ENCODE measurements at regions not wholly inside any gene's neighbourhood (a gene's known extent, or its start where the extent isn't known, plus 50 kb on each side); places are given as distances from the start of the nearest gene placed in this dataset.

- H3K4me3 ChIP-seq (ENCODE audit: low read depth, low read length), result no peak overlapping the region
- TF ChIP-seq MAX (IDR thresholded peaks at IDR 0.05; ENCODE audit: low read depth, low read length) (no peak), MYC (IDR thresholded peaks at IDR 0.05; ENCODE audit: low read depth, low read length) (no peak), POLR2A (IDR thresholded peaks at IDR 0.05; ENCODE audit: extremely low read depth, insufficient read length) (no peak)
- TF ChIP-seq, protein P1, sequence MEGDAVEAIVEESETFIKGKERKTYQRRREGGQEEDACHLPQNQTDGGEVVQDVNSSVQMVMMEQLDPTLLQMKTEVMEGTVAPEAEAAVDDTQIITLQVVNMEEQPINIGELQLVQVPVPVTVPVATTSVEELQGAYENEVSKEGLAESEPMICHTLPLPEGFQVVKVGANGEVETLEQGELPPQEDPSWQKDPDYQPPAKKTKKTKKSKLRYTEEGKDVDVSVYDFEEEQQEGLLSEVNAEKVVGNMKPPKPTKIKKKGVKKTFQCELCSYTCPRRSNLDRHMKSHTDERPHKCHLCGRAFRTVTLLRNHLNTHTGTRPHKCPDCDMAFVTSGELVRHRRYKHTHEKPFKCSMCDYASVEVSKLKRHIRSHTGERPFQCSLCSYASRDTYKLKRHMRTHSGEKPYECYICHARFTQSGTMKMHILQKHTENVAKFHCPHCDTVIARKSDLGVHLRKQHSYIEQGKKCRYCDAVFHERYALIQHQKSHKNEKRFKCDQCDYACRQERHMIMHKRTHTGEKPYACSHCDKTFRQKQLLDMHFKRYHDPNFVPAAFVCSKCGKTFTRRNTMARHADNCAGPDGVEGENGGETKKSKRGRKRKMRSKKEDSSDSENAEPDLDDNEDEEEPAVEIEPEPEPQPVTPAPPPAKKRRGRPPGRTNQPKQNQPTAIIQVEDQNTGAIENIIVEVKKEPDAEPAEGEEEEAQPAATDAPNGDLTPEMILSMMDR (IDR thresholded peaks at IDR 0.05; ENCODE audit: low read depth, low read length), result no peak
- DNase-seq (ENCODE audit: low read depth), result peak; percentile 14
Measured at GRCh38 chr16:5971106-5971505, 873.5 kb upstream of the EEF2KMT start.

DNA sequence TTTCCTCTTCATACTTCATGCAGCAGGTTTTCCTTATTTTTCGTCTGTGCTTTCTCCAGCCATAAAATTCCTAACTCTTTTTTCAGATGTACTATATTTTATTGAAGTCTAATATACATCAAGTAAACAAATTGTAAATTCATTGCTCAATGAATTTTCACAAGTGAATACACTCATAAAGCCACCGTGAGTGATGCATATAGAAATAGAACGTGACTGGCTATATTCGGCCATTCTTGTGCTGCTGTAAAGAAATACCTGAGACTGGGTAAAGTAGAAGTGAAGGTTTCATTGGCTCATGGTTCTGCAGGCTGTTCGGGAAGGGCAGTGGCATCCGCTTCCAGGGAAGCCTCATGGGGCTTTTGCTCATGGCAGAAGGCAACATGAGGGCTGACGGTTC, 868.4 kb upstream of the EEF2KMT start:
- H3K4me3 ChIP-seq (ENCODE audit: low read depth, low read length), result no peak overlapping the region
- no peak for DNase-seq (ENCODE audit: low read depth)
- TF ChIP-seq, protein P1 (IDR thresholded peaks at IDR 0.05; ENCODE audit: low read depth, low read length), result no peak
- TF ChIP-seq POLR2A (IDR thresholded peaks at IDR 0.05; ENCODE audit: extremely low read depth, insufficient read length) (no peak), MYC (IDR thresholded peaks at IDR 0.05; ENCODE audit: low read depth, low read length) (no peak), MAX (IDR thresholded peaks at IDR 0.05; ENCODE audit: low read depth, low read length) (no peak)

GRCh38 chr16:5965321-5965720, 867.7 kb upstream of the EEF2KMT start:
- no peak overlapping the region for H3K4me3 ChIP-seq (ENCODE audit: low read depth, low read length)
- no peak for DNase-seq (ENCODE audit: low read depth)
- TF ChIP-seq MAX (IDR thresholded peaks at IDR 0.05; ENCODE audit: low read depth, low read length) (no peak), MYC (IDR thresholded peaks at IDR 0.05; ENCODE audit: low read depth, low read length) (no peak), POLR2A (IDR thresholded peaks at IDR 0.05; ENCODE audit: extremely low read depth, insufficient read length) (no peak)
- TF ChIP-seq, protein P1 (IDR thresholded peaks at IDR 0.05; ENCODE audit: low read depth, low read length), result no peak

DNA sequence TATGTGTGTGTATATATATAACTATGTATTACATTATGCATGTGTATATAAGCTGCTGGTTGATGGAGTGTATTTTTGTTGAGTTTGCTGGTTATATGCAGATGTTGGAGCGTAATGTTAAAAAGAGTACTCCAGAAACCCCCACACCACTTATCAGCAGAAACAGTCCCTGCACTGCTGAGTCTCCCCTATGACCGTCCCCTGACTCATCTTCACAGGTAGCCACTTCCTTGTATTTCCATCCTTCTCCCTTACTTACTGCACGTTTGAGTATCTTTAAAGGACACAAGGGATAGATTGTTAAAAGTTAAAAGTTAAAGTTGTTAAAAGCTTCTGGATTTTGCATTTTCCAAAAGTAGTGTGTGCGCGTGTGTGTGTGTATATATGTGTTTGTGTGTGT, 853.9 kb upstream of the EEF2KMT start:
- TF ChIP-seq POLR2A (IDR thresholded peaks at IDR 0.05; ENCODE audit: extremely low read depth, insufficient read length) (no peak), MAX (IDR thresholded peaks at IDR 0.05; ENCODE audit: low read depth, low read length) (no peak), MYC (IDR thresholded peaks at IDR 0.05; ENCODE audit: low read depth, low read length) (no peak)
- TF ChIP-seq, protein P1 (IDR thresholded peaks at IDR 0.05; ENCODE audit: low read depth, low read length), result no peak
- DNase-seq (ENCODE audit: low read depth), result no peak

DNA sequence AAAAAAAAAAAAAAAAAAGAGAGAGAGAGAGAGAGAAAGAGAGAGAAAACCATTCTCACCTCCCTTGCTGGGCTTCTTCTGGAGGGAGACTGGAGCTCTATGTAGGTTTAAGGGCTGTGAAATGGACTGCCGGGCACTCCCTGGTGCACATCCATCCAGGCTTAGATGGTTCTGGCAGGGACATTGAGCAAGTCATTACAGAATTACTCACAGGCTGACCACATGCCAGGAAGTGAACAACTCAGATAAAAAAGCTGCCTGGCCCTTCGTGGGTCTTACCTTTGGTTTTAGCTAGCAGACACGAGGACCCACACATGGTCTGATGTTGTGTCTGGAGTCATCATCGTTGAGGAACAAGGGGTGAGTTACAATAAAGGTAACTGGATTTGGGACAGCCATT, 847.4 kb upstream of the EEF2KMT start:
- H3K4me3 ChIP-seq (ENCODE audit: low read depth, low read length), result no peak overlapping the region
- TF ChIP-seq MAX (IDR thresholded peaks at IDR 0.05; ENCODE audit: low read depth, low read length) (no peak), MYC (IDR thresholded peaks at IDR 0.05; ENCODE audit: low read depth, low read length) (no peak), POLR2A (IDR thresholded peaks at IDR 0.05; ENCODE audit: extremely low read depth, insufficient read length) (no peak)
- TF ChIP-seq, protein P1 (IDR thresholded peaks at IDR 0.05; ENCODE audit: low read depth, low read length), result no peak
- DNase-seq (ENCODE audit: low read depth), result peak; percentile 2

More for the DNA sequence above, 853.9 kb upstream of the EEF2KMT start:
- no peak overlapping the region for H3K4me3 ChIP-seq (ENCODE audit: low read depth, low read length)

DNA sequence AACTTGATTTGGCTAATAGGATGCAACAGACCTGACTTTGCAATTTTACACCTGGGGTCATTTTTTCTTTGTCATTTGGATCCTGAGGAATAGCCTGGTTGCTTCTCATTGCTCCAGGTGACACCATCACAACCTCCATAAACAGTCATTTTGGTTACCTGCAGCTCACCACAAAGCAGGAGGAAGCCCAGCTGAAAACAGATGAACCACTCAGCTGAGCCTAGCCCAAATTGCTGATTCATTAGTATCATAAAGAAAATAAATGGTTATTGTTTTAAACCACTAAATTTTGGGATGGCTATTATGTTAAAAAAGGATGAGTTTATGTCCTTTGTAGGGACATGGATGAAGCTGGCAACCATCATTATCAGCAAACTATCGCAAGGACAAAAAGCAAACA, 841.0 kb upstream of the EEF2KMT start:
- no peak for TF ChIP-seq POLR2A (IDR thresholded peaks at IDR 0.05; ENCODE audit: extremely low read depth, insufficient read length)
- TF ChIP-seq, protein P1 (IDR thresholded peaks at IDR 0.05; ENCODE audit: low read depth, low read length), result no peak
- DNase-seq (ENCODE audit: low read depth), result no peak
- no peak overlapping the region for H3K4me3 ChIP-seq (ENCODE audit: low read depth, low read length)
